Endothelial cell of umbilical vein (primary cell): ENCODE measurements at regions not wholly inside any gene's neighbourhood (a gene's known extent, or its start where the extent isn't known, plus 50 kb on each side); places are given as distances from the start of the nearest gene placed in this dataset.

Experiments used
- BruUV-seq: library from RNA; stranded (reverse); fragments of 400-500 nt; replicated peaks from 2 replicates; lab custom pipeline; 2021; lab: Mats Ljungman, UMichigan
- CTCF ChIA-PET: fragments of 300-600, 350-600 bp; sonication (Branson Sonifier 250); formaldehyde crosslinking; loops from one replicate; lab custom pipeline; 2021; ENCODE audit warnings: antibody characterized with exemption, inconsistent platforms; lab: Charles Lee
- POLR2A ChIA-PET: fragments of 300-600, 350-600 bp; sonication (Branson Sonifier 250); formaldehyde crosslinking; loops from one replicate; lab custom pipeline; 2021; ENCODE audit warnings: antibody characterized with exemption, inconsistent platforms; lab: Charles Lee
- DNase-seq: peaks from one replicate; pipeline ENCODE4 v3.0.0-alpha.2; 2011; ENCODE audit warnings: low read depth, low spot score
- FAIRE-seq: peaks from 2 replicates; lab custom pipeline; 2011; peaks lifted over from hg19 to GRCh38; lab: Jason Lieb, UNC
- H2AFZ ChIP-seq: 2 replicates; pipeline ENCODE4 v1.6.0; 2012; ENCODE audit warnings: low read depth, low read length, control low read depth, inconsistent platforms
- H3K27ac ChIP-seq: 2 replicates; pipeline ENCODE4 v1.5.1; 2011; ENCODE audit warnings: low read depth, mild to moderate bottlenecking, control low read depth, low read length, moderate library complexity; ENCODE audit not compliant: insufficient read depth
- H3K27me3 ChIP-seq, 2 experiments: 2 replicates each; pipeline versions ENCODE4 v1.6.0 to v1.6.1; 2011; ENCODE audit warnings: low read length in 2 of 2, mixed read lengths in 1 of 2; ENCODE audit not compliant: control insufficient read depth in 2 of 2, insufficient read depth in 2 of 2
- H3K36me3 ChIP-seq, 2 experiments: 2 replicates in 1 of 2; 3 replicates in 1 of 2; pipeline ENCODE4 v1.5.1; 2011; ENCODE audit warnings: low read length in 2 of 2, mild to moderate bottlenecking in 1 of 2, moderate library complexity in 1 of 2; ENCODE audit not compliant: control insufficient read depth in 2 of 2, insufficient read depth in 2 of 2; ENCODE audit errors: extremely low read depth in 1 of 2
- H3K4me1 ChIP-seq: 3 replicates; pipeline ENCODE4 v1.5.1; 2011; ENCODE audit warnings: mild to moderate bottlenecking, low read length; ENCODE audit not compliant: control insufficient read depth, insufficient read depth; ENCODE audit errors: extremely low read depth
- H3K4me2 ChIP-seq: 2 replicates; pipeline ENCODE4 v1.6.1; 2011; ENCODE audit warnings: low read length, control low read depth, mixed read lengths; ENCODE audit not compliant: insufficient read depth
- H3K4me3 ChIP-seq, 3 experiments: fragments of 200-600 bp in 1 of 3; sonication (generic), shearing (Covaris generic) in 1 of 3; replicated peaks in 1 of 3; 2 replicates each; pipeline ENCODE4 v1.5.1; 2011 to 2016; ENCODE audit warnings: control low read depth in 3 of 3, low read length in 3 of 3, mild to moderate bottlenecking in 2 of 3, inconsistent platforms in 1 of 3, low read depth in 1 of 3, moderate library complexity in 1 of 3; ENCODE audit not compliant: insufficient read depth in 1 of 3
- H3K79me2 ChIP-seq: 2 replicates; pipeline ENCODE4 v1.6.0; 2012; ENCODE audit warnings: low read length, inconsistent platforms; ENCODE audit not compliant: control insufficient read depth, insufficient read depth
- H3K9ac ChIP-seq: replicated peaks from 2 replicates; pipeline ENCODE3; 2011; ENCODE audit warnings: low read length, control low read depth; ENCODE audit not compliant: insufficient read depth; ENCODE audit errors: extremely low read depth
- H3K9me1 ChIP-seq: replicated peaks from 3 replicates; pipeline ENCODE4 v1.6.0; 2011; ENCODE audit warnings: mild to moderate bottlenecking, low read length; ENCODE audit not compliant: control insufficient read depth, insufficient read depth; ENCODE audit errors: extremely low read depth
- H3K9me3 ChIP-seq: replicated peaks from 2 replicates; pipeline ENCODE4 v1.5.1; 2012; ENCODE audit warnings: low read length, inconsistent platforms; ENCODE audit not compliant: control insufficient read depth, insufficient read depth
- H4K20me1 ChIP-seq: replicated peaks from 2 replicates; pipeline ENCODE3; 2011; ENCODE audit warnings: mild to moderate bottlenecking, low read length; ENCODE audit not compliant: control insufficient read depth, insufficient read depth; ENCODE audit errors: extremely low read depth
- FOS ChIP-seq: IDR thresholded peaks from 2 replicates; pipeline ENCODE4 v1.6.1; 2011; ENCODE audit warnings: mild to moderate bottlenecking, low read length, moderate library complexity, borderline replicate concordance; ENCODE audit not compliant: insufficient read depth
- GATA2 ChIP-seq: IDR thresholded peaks from 2 replicates; pipeline ENCODE4 v1.7.0; 2011; ENCODE audit warnings: low read depth, mild to moderate bottlenecking, moderate library complexity, mixed read lengths, low read length; ENCODE audit not compliant: insufficient read length, insufficient read depth
- JUN ChIP-seq: IDR thresholded peaks from 2 replicates; pipeline ENCODE4 v1.6.1; 2011; ENCODE audit warnings: borderline replicate concordance, low read depth; ENCODE audit not compliant: insufficient read length, insufficient read depth
- MYC ChIP-seq: IDR thresholded peaks from one replicate; pipeline ENCODE4 v1.6.1; 2011; ENCODE audit warnings: mild to moderate bottlenecking, low read depth, low read length
- POLR2A ChIP-seq: IDR thresholded peaks from 2 replicates; pipeline ENCODE4 v1.6.1; 2012; ENCODE audit warnings: low read depth, mild to moderate bottlenecking, control low read depth, low read length
- POLR2AphosphoS5 ChIP-seq: IDR thresholded peaks from 2 replicates; pipeline ENCODE4 v1.6.1; 2012; ENCODE audit warnings: low read depth, mild to moderate bottlenecking, control low read depth, low read length, moderate library complexity; ENCODE audit not compliant: insufficient read depth
- dilution Hi-C: fragments of 300-500 bp; cut with MboI; formaldehyde crosslinking; loops from one replicate; pipeline ENCODE4 v1.15.0; 2019; ENCODE audit warnings: low sequenced_read_pairs; ENCODE audit not compliant: extremely low pct_ligation_motif_present
- intact Hi-C: fragments of 100-400 bp; cut with micrococcal nuclease; formaldehyde crosslinking; loops from one replicate; pipeline ENCODE4 v1.10.0; 2022
- TF ChIP-seq, protein P1 (sequence below), 2 donors: IDR thresholded peaks; 1 replicate in 1 of 2; 2 replicates in 1 of 2; pipeline ENCODE4 v1.5.1; 2011; ENCODE audit warnings: low read length in 2 of 2, mild to moderate bottlenecking in 2 of 2, moderate library complexity in 2 of 2, control low read depth in 1 of 2, inconsistent platforms in 1 of 2, low read depth in 1 of 2; ENCODE audit not compliant: insufficient read depth in 1 of 2; ENCODE audit errors: extremely low read depth in 1 of 2
- TF ChIP-seq, protein P2 (sequence below): IDR thresholded peaks from 2 replicates; pipeline ENCODE4 v1.6.1; 2011; ENCODE audit not compliant: insufficient read depth, insufficient read length

DNA sequence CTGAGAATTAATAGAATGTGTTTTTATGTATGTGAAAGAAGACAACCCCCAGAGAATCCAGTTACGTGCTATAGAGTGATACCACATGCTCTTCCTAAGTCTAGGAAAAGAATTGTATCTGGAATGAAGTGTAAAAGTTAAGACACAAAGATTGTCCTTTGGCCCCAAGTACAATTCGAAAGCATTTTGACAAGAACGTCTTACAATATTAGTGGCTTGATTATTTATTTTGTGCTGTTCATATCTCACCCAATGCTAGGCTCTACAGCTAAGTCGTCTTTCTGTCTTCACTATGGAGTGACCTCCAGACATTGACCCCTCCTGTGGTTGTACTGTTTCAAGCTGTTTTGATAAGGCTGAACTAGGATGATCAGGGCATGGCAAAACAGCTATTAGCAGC lies 345.7 kb upstream of the C2CD4B start:
- Histone ChIP-seq H2AFZ (no peak overlapping the region), H3K9ac (no peak overlapping the region), H3K4me1 (no peaks in the 10 kb centered on the region), H3K9me1 (no peaks in the 10 kb centered on the region), H3K9me3 (no peaks in the 10 kb centered on the region), H3K79me2 (no peaks in the 10 kb centered on the region), H3K4me3 (no peak overlapping the region), H3K4me2 (no peak overlapping the region), H4K20me1 (no peaks in the 10 kb centered on the region), H3K27me3 (peaks cover 0 to 1% of the 10 kb centered on the region in 2 experiments), H3K27ac (no peak overlapping the region), H3K36me3 (no peaks in the 10 kb centered on the region)
- no peak for TF ChIP-seq POLR2AphosphoS5
- no peak for TF ChIP-seq GATA2
- TF ChIP-seq, protein P1, sequence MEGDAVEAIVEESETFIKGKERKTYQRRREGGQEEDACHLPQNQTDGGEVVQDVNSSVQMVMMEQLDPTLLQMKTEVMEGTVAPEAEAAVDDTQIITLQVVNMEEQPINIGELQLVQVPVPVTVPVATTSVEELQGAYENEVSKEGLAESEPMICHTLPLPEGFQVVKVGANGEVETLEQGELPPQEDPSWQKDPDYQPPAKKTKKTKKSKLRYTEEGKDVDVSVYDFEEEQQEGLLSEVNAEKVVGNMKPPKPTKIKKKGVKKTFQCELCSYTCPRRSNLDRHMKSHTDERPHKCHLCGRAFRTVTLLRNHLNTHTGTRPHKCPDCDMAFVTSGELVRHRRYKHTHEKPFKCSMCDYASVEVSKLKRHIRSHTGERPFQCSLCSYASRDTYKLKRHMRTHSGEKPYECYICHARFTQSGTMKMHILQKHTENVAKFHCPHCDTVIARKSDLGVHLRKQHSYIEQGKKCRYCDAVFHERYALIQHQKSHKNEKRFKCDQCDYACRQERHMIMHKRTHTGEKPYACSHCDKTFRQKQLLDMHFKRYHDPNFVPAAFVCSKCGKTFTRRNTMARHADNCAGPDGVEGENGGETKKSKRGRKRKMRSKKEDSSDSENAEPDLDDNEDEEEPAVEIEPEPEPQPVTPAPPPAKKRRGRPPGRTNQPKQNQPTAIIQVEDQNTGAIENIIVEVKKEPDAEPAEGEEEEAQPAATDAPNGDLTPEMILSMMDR (IDR thresholded peaks at IDR 0.05; ENCODE audit: extremely low read depth in 1 of 2, insufficient read depth in 1 of 2, low read depth in 1 of 2, low read length in 2 of 2), result no peak
- TF ChIP-seq FOS, result no peak
- dilution Hi-C loops, result no loop called here
- ChIA-PET CTCF (no interaction called here), POLR2A (no interaction called here)
- FAIRE-seq, result no peak
- no peak for DNase-seq
- intact Hi-C loops, result no loop called here
- no TSS peak for BruUV-seq

DNA sequence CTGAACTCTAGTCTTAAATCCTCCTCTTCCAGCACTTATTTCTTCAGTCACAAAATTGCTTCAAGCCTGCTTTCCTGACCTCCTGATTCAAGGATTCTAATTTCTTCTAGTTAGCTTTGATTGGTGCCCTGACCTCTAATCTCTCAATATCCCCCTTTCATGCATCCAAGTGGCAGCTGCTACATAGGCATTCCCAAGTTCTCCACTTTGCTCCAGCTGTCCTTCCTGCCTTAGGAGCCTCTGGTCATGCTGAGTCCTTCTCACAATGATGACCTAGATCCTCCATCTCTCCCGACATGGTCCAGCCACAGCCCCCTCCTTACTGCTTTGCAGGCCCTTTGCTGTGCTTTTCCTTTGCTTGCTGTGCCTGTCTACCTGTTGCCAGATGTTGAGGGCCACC lies 347.8 kb upstream of the C2CD4B start:
- Histone ChIP-seq H3K79me2 (no peaks in the 10 kb centered on the region), H3K27me3 (peaks cover 0 to 1% of the 10 kb centered on the region in 2 experiments)
- no peak for DNase-seq

More for the DNA sequence above, 347.8 kb upstream of the C2CD4B start:
- no peaks in the 10 kb centered on the region for H3K4me1 ChIP-seq
- intact Hi-C loops (no loop called here), dilution Hi-C loops (no loop called here)
- no peak overlapping the region for H3K9ac ChIP-seq
- H3K4me3 ChIP-seq, result no peak overlapping the region
- H3K4me2 ChIP-seq, result no peak overlapping the region
- no peak for FAIRE-seq
- H3K9me1 ChIP-seq, result no peaks in the 10 kb centered on the region
- TF ChIP-seq, protein P2, sequence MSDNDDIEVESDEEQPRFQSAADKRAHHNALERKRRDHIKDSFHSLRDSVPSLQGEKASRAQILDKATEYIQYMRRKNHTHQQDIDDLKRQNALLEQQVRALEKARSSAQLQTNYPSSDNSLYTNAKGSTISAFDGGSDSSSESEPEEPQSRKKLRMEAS, result no peak
- no peak for TF ChIP-seq POLR2A
- TF ChIP-seq FOS, result no peak
- TF ChIP-seq GATA2, result no peak
- TF ChIP-seq, protein P1 (IDR thresholded peaks at IDR 0.05; ENCODE audit: extremely low read depth in 1 of 2, insufficient read depth in 1 of 2, low read depth in 1 of 2, low read length in 2 of 2), result no peak
- no peak for TF ChIP-seq JUN
- no peak for TF ChIP-seq MYC
- no peak overlapping the region for H3K27ac ChIP-seq
- BruUV-seq, result no TSS peak
- CTCF ChIA-PET, result no interaction called here
- H4K20me1 ChIP-seq, result no peaks in the 10 kb centered on the region
- H3K9me3 ChIP-seq, result no peaks in the 10 kb centered on the region
- POLR2A ChIA-PET, result no interaction called here
- no peak overlapping the region for H2AFZ ChIP-seq
- H3K36me3 ChIP-seq, result no peaks in the 10 kb centered on the region
